Left lung (tissue), 4 donors: ENCODE measurements at regions not wholly inside any gene's neighbourhood (a gene's known extent, or its start where the extent isn't known, plus 50 kb on each side); places are given as distances from the start of the nearest gene placed in this dataset.

ENCODE experiments used
- ATAC-seq: fragments of 200-7000 bp; cut with Tn5 transposase; one replicate; pipeline ENCODE4 v1.9.1; 2020; ENCODE audit warnings: moderate library complexity
- DNase-seq, 4 donors: peaks; one replicate each; pipeline ENCODE4 v3.0.0-alpha.2; 2013 to 2020
- H3K27ac ChIP-seq, 2 donors: fragments of 200-600 bp; sonication (generic) in 1 of 2; one replicate each; pipeline versions ENCODE4 v1.5.0 to v1.8.0; 2020 to 2021
- H3K27me3 ChIP-seq, 2 donors: fragments of 200-600 bp; sonication (generic) in 1 of 2; one replicate each; pipeline versions ENCODE4 v1.5.0 to v1.8.0; 2020 to 2021
- H3K36me3 ChIP-seq, 2 donors: fragments of 200-600 bp; sonication (generic) in 1 of 2; one replicate each; pipeline versions ENCODE4 v1.5.0 to v1.8.0; 2020 to 2021
- H3K4me1 ChIP-seq, 2 donors: fragments of 200-600 bp; one replicate each; pipeline ENCODE4 v1.8.0; 2021
- H3K4me3 ChIP-seq, 2 donors: fragments of 200-600 bp; sonication (generic) in 1 of 2; one replicate each; pipeline versions ENCODE4 v1.5.0 to v1.8.0; 2020 to 2021; ENCODE audit warnings: mild to moderate bottlenecking in 1 of 2
- H3K9me3 ChIP-seq, 2 donors: fragments of 200-600 bp; sonication (generic) in 1 of 2; one replicate each; pipeline versions ENCODE4 v1.5.0 to v1.8.0; 2020 to 2021
- intact Hi-C, 2 donors: fragments of 100-400 bp; cut with DNase I; formaldehyde crosslinking; loops; one replicate each; pipeline versions ENCODE4 v1.11.2 to v1.14.2; 2022
- TF ChIP-seq, protein P1 (sequence below), 2 donors: fragments of 200-600 bp; sonication (generic) in 1 of 2; IDR thresholded peaks; one replicate each; pipeline versions ENCODE4 v1.5.0 to v1.8.0; 2021; ENCODE audit warnings: antibody characterized with exemption in 2 of 2
- donor health status: DM: no; HTN: yes; CAD: no.
- donor health status: DM: no; HTN: no; CAD: no.

DNA sequence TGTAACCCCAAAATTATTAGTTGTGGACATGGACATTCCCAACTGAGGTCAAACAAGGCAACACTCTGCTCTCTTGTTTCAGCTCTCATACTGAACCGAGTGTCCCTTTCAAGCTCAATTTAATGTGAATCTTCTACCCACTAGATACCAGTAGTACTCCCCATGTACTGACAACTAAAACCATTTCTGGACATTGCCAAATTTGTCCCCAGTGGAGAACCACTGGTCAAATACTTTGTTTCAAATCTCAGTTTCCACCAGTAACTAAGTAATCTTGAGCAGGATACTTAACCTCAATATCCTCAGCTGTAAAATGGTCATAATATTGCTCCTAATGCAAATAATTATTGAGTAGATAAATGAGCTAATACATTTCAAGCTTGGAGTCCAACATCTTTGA, 566.0 kb downstream of the ZIC1 start:
- no peak for ATAC-seq
- TF ChIP-seq, protein P1, sequence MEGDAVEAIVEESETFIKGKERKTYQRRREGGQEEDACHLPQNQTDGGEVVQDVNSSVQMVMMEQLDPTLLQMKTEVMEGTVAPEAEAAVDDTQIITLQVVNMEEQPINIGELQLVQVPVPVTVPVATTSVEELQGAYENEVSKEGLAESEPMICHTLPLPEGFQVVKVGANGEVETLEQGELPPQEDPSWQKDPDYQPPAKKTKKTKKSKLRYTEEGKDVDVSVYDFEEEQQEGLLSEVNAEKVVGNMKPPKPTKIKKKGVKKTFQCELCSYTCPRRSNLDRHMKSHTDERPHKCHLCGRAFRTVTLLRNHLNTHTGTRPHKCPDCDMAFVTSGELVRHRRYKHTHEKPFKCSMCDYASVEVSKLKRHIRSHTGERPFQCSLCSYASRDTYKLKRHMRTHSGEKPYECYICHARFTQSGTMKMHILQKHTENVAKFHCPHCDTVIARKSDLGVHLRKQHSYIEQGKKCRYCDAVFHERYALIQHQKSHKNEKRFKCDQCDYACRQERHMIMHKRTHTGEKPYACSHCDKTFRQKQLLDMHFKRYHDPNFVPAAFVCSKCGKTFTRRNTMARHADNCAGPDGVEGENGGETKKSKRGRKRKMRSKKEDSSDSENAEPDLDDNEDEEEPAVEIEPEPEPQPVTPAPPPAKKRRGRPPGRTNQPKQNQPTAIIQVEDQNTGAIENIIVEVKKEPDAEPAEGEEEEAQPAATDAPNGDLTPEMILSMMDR (IDR thresholded peaks at IDR 0.05), result no peak
- intact Hi-C loops, result no loop called here
- no peak for DNase-seq
- Histone ChIP-seq H3K4me1 (no peaks in the 10 kb centered on the region), H3K4me3 (no peak overlapping the region), H3K27me3 (no peaks in the 10 kb centered on the region), H3K27ac (no peak overlapping the region), H3K9me3 (no peaks in the 10 kb centered on the region), H3K36me3 (no peaks in the 10 kb centered on the region)

DNA sequence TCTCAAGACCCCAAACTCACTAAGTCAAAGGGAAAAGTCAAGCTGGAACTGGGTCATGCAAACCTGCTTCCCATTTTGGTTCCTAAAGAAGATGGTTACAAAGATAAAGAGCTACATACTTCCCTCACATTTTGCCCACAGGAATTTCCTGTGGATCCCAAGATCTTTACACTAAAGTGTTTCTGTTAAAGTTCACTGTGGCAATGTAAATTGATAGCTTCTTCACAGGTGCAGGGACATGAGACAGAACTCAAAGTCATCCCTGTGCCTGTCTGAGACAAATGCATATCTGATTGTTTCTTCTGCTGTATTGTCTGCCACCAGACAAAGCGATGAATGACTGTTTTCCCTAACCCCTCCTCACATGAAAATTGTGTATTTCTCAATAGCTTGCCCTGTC, 567.8 kb downstream of the ZIC1 start:
- Histone ChIP-seq H3K9me3 (no peaks in the 10 kb centered on the region), H3K4me3 (no peak overlapping the region), H3K4me1 (no peaks in the 10 kb centered on the region), H3K27ac (no peak overlapping the region), H3K36me3 (no peaks in the 10 kb centered on the region), H3K27me3 (no peaks in the 10 kb centered on the region)
- TF ChIP-seq, protein P1 (IDR thresholded peaks at IDR 0.05), result no peak
- no peak for ATAC-seq
- no peak for DNase-seq
- intact Hi-C loops, result no loop called here

DNA sequence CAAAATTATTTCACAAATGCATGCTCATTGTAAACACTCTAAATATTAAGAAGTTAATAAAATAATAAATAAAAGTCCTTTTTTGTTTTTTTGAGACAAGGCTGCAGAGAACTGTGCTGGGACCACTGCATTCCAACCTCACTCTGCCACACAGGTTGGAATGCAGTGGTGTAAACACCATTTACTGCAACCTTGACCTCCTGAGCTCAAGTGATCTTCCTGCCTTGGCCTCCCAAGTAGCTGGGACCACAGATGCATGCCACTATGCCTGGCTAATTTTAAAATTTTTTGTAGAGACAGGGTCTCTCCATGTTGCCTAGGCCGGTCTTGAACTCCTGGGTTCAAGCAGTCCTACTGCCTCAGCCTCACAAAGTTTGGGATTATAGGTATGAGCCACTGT, 578.4 kb downstream of the ZIC1 start:
- DNase-seq (no peak), ATAC-seq (no peak)
- intact Hi-C loops, result no loop called here
- no peaks in the 10 kb centered on the region for H3K9me3 ChIP-seq
- no peaks in the 10 kb centered on the region for H3K27me3 ChIP-seq
- H3K4me1 ChIP-seq, result no peaks in the 10 kb centered on the region
- no peak overlapping the region for H3K27ac ChIP-seq
- TF ChIP-seq, protein P1 (IDR thresholded peaks at IDR 0.05), result no peak
- H3K36me3 ChIP-seq, result no peaks in the 10 kb centered on the region
- H3K4me3 ChIP-seq, result no peak overlapping the region

DNA sequence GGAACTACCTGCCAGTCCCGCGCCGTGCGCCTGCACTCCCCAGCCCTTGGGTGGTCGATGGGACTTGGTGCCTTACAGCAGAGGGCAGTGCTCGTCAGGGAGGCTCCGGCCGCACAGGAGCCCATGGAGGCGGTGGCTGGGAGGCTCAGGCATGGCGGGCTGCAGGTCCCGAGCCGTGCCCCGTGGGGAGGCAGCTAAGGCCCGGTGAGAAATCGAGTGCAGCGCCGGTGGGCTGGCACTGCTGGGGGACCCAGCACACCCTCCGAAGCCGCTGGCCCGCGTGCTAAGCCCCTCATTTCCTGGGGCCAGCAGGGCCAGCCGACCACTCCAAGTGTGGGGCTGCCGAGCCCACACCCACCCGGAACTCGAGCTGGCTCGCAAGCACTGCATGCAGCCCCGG, 580.2 kb downstream of the ZIC1 start:
- no peak overlapping the region for H3K4me3 ChIP-seq
- TF ChIP-seq, protein P1 (IDR thresholded peaks at IDR 0.05), result no peak
- H3K27ac ChIP-seq, result no peak overlapping the region
- no peaks in the 10 kb centered on the region for H3K4me1 ChIP-seq
- H3K27me3 ChIP-seq, result no peaks in the 10 kb centered on the region
- H3K9me3 ChIP-seq, result no peaks in the 10 kb centered on the region
- DNase-seq (peak in 1 of 4 donors; percentile 61), ATAC-seq (no peak)
- intact Hi-C loops, result no loop called here
- no peaks in the 10 kb centered on the region for H3K36me3 ChIP-seq

DNA sequence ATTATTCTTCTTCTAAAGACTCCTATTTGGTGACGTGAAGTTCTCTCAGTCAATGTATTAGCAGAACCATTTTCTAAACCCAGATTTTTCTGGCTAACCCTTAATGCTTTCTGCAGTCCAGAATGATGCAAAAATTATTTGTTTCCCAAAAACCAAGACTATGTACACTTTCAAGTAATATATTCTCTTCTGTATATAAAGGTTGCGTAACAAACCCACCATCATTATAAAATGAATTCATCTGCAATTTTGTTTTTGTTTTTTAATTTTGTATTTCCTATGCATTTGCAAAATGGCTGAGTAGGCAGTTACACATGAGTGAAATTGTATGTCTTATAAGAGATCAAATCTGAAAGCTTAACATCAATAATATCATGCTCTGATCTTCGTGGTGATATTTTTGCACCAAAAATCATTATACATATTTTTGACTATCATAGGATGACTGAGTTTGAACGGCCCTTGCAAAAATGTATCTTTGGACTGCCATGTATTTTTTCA, 593.6 kb downstream of the ZIC1 start:
- TF ChIP-seq, protein P1 (IDR thresholded peaks at IDR 0.05), result no peak

More for the DNA sequence above, 593.6 kb downstream of the ZIC1 start:
- intact Hi-C loops, result no loop called here
- no peak overlapping the region for H3K4me3 ChIP-seq
- no peaks in the 10 kb centered on the region for H3K9me3 ChIP-seq
- DNase-seq (no peak), ATAC-seq (no peak)
- no peaks in the 10 kb centered on the region for H3K4me1 ChIP-seq
- H3K27ac ChIP-seq, result no peak overlapping the region
- no peaks in the 10 kb centered on the region for H3K27me3 ChIP-seq
- no peaks in the 10 kb centered on the region for H3K36me3 ChIP-seq
